HG02588 (cell line): ENCODE measurements at regions not wholly inside any gene's neighbourhood (a gene's known extent, or its start where the extent isn't known, plus 50 kb on each side); places are given as distances from the start of the nearest gene placed in this dataset.
"Not testable (repeated sequence)": the region's sequence is repeated elsewhere in the genome, so short reads cannot be mapped to it uniquely, and the experiment has no call there.

ENCODE experiments used
- ATAC-seq: cut with Tn5 transposase; IDR thresholded peaks from one replicate; pipeline ENCODE4 v1.9.1; 2021; ENCODE audit warnings: mild to moderate bottlenecking, moderate library complexity; ENCODE audit not compliant: unreplicated experiment

GRCh38 chr10:61612450-61612849, 50.3 kb upstream of the CABCOCO1 start:
- no peak for ATAC-seq

DNA sequence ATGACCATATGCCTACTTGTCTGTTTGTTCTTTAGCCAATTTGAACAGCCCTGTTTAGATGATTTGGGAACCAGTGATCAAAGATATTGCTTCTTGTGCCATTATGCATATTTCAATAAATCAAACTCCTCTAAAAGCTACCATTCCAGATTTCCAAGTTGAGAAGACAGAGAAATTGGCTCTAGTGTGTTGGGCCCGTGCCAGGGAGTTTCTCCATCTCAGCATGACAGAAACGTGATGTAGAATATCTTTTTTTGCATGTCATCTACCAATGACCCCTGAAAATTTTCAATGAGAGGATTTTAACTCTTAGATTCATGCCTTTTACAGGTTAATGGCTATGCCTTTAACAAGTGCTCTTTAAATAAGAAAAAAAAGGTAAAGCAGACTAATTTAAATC, 50.7 kb upstream of the CABCOCO1 start:
- no peak for ATAC-seq

DNA sequence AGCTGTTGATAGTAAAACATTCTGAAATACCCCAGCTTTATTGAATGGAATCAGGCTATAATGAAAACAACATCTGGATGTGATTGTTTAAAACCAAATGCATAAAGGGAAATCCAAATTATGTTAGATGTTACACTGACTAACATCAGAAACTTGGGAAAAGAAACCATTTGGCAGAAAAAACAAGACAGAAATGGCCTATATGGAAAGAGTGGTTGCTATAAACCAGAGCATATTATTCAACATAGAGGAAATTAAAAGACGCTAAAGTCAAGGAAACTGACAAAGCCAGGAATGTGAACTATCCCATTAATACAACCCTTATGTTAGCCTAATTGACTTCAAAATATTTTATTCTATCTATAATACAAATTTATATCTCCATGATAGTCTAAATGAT, 53.0 kb upstream of the CABCOCO1 start:
- ATAC-seq: no peak

- no peak for ATAC-seq
Measured at GRCh38 chr10:61608255-61609033, 54.3 kb upstream of the CABCOCO1 start.

DNA sequence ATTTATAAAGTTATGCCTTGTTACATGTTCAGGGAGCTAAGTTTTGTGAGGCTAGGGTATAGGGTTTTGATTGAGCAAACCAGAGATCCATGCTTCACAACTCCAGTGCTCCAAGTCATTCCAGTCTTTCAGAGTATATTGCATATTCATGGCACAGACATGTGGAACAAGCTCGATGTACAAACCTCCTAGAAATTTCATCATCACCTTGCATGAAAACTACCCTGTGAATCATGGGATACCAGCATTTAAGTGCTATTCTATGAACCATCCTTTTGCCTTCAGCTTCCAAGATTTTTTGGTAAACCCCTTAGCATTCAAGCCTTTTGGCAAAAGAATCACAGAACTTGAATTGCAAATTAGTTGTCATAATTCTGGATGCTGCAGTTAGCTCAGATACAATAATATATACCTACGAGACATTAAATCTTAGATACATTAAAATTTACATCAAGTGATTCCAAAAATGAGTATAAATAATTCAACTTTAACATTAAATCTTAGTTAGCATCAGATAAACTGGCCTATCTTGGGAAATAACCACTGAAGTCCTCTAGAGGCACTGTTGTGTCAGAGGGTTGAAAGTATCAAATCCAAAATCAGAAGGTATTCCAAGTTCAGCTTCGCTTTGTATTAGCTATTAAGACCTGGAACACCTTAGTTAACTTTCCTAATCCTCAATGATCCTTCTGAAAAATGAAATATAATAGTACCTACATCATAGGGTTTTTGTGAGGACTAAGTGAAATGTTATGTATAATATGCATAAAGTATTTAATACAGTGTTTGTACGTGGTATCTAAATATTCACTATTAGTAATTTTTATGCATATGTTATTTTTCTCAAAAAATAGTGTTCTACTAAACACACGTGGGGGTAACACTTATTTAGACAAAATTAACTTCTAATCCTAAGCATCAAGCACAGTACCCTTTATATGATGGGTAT, 55.5 kb upstream of the CABCOCO1 start:
- ATAC-seq: no peak

DNA sequence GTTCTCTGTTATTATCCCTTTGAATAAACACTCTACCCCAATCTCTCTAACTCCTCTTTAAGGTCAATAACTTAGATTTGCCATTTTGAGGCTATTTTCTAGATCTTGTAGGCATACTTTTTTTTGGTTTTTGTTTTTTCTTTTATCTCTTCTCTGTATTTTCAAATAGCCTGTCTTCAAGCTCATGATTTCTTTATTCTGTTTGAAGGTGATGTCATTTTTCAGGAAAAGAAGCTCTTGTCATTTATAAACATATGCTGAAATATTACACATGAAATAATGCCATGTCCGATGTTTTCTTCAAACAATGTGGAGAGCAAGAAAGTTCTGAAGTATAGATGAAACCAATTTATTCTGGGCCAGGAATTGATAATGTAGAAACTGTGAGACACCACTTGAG, 57.5 kb upstream of the CABCOCO1 start:
- no peak for ATAC-seq

- no peak for ATAC-seq
Measured at GRCh38 chr10:61600399-61600798, 62.3 kb upstream of the CABCOCO1 start.

DNA sequence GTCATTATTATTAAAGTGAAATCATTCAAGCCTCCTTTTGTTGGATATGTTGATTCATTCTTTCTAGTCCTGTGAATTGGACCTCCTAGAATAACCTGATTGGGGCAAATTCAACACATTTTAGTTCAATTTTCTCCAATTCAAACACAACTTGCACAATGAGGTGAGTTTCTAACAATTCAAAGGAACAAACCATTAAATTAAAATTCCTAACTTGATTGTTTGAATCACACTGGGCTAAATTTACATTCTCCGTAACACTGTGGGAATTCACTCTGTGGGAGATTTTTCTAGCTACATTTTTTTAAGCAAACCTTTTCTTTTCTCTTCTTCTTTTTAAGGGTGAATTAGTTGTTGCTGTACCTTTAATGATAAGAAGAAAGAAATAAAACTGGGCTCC, 68.3 kb upstream of the CABCOCO1 start:
- ATAC-seq: no peak

DNA sequence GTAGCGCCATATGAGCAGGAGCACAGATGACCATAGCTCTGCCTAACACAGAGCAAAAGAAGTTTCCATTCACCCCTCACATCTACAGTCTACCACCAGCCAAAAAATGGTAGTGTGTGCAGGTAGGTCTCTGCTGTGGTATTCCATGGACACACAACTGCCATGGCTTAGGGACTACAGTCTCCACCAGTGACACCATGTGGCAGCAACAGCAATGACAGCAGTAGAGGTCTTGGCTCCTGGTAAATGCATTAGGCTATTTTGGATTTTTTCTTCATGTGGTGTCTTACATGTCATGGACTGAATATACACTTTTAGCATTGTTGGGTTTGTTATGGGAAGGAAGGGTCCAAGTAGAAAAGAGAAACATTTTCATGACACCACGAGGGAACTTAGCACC, 70.1 kb upstream of the CABCOCO1 start:
- no peak for ATAC-seq

DNA sequence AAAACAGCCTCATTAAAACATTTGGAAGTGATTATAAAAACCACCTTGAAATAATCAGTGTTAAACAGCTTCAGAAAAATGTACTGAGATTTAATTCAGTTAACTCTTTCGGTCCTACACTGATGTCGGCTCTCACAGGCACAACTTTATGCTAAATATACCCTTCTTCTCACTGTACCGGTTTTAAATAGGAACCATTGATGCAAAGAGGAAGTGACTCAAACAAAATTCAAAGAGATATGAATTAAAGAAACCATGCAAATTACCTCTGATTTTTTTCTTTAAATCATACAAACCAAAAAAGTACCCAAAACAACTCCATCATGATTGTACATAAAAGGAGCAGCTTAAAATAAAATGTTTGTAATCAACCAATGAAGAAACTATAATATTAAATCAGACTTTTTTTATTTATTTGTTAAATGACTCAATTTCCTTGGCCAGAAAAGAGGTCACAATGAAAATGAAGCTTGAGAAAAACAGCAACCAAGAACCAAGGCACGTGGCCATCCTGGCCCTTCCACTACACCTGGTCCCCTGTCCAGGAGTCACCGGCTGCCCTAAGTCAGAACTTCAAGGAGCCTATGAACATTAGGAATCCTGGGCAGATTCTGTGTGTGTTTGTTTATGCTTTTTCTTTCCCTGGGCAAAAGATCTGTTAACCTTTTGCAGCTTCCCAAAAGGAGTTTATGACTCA, 73.0 kb upstream of the CABCOCO1 start:
- no peak for ATAC-seq

GRCh38 chr10:61588770-61589211, 73.9 kb upstream of the CABCOCO1 start:
- ATAC-seq: no peak

- no peak for ATAC-seq
Measured at GRCh38 chr10:61586829-61587228, 75.9 kb upstream of the CABCOCO1 start.

GRCh38 chr10:61580608-61581007, 82.1 kb upstream of the CABCOCO1 start:
- ATAC-seq: no peak

DNA sequence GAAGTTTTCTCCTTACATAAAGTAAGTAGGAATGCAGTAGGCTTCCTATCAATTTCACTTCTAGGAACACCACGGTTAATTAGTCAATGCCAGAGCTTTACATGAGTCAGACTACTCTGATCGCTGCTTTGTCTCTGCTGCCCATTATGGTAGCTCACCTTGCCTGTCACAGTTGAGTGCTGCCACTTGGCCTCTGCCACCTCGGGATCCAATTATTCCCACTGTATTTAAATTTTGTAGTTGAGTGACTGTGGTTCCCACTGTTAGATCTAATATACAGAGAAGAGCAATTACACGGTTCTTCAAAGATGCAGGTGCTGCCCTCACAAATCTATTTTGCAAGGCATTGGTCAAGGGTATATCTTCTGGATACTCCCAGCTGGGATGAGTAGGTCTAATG, 92.5 kb upstream of the CABCOCO1 start:
- ATAC-seq: not testable (repeated sequence)

GRCh38 chr10:61567729-61568128, 95.0 kb upstream of the CABCOCO1 start:
- no peak for ATAC-seq

GRCh38 chr10:61565819-61566560, 96.7 kb upstream of the CABCOCO1 start:
- ATAC-seq: no peak

- no peak for ATAC-seq
Measured at GRCh38 chr10:61564444-61564843, 98.3 kb upstream of the CABCOCO1 start.

- no peak for ATAC-seq
Measured at GRCh38 chr10:61559615-61560014, 103.1 kb upstream of the CABCOCO1 start.

DNA sequence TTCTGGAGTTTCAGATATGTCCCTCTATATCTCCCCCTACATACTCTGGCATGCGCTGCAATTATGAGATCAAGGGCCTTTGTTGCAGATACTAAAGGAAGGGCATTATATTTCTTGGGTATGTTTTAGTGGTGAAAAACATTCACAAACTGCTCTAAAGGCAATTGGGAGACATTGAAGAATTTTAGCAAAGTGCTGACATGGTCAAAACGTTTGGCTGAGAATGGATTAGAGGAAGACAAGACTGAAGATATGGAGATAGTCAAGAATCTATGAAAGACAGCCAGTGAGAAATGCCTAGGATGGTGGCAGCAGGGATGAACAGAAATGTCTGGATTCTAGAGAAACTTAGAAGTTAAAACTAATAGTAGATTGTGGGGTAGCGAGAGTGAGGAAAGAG, 104.5 kb upstream of the CABCOCO1 start:
- ATAC-seq: no peak

GRCh38 chr10:61554925-61555324, 101.7 kb upstream of the TMEM26 start:
- ATAC-seq: no peak

- ATAC-seq: no peak
Measured at GRCh38 chr10:61549861-61550260, 96.7 kb upstream of the TMEM26 start.
